ENCODE measurements at regions not wholly inside any gene's neighbourhood (a gene's known extent, or its start where the extent isn't known, plus 50 kb on each side); places are given as distances from the start of the nearest gene placed in this dataset.

DNA sequence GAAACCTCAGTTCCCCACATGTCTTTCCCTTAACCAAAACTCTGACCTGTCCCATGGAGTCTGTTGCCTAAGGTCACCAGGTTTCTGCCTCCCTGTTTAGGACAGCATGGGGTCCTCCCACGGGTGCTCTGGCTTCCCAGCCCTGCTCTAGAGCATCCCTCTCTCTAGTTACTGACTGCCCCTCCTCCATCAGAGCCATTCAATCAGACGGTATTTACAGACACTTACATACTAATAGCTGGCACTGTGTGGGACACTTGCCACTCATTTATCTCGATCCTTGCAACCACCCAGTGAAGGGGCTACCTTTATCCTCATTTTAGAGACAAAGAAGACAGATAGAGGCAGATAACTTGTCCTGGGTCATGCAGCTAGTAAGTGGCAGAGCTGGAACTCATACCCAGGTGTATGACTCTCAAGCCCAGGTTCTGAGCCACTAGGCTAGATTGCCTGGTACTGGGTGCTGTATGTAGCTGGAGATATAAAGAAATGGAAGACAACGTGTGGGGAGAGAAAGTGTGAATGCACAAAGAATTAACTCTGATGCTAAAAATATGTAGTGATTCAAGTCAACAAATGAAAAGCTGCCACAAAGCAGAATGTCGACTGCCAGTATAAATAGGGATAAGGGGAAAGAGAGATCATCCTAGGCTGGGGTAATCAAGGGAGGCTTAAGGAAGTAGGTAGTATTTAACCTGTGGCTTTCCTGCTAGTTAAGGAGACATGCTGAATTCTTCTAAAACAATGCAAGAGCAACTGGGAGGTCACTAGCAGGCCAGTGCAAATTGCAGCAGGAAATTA lies 52.5 kb upstream of the PDE8B start:
- DNase-seq: no peak
- intact Hi-C loops (cut with micrococcal nuclease): no loop called here
- Mint-ChIP-seq H3K4me1 (peaks cover 14 to 23% (median 21%) of the 10 kb centered on the region in 4 donors), H3K36me3 (no peaks in the 10 kb centered on the region), H3K27ac (peak overlapping the region in 4 of 7 donors; percentile 57 to 88 (median 66)), H3K27me3 (peaks cover 2 to 16% of the 10 kb centered on the region in 2 donors), H3K9me3 (no peaks in the 10 kb centered on the region), H3K4me3 (no peak overlapping the region)
- peaks cover 28% of the 10 kb centered on the region for H3K4me1 ChIP-seq (ENCODE audit: insufficient read depth, low read length)
- POLR2A ChIA-PET (ENCODE audit: partially characterized antibody): no interaction called here
- no peaks in the 10 kb centered on the region for H3K9me3 ChIP-seq (ENCODE audit: control insufficient read depth in 1 of 2, low read length in 2 of 2)
- CTCF ChIA-PET (ENCODE audit: partially characterized antibody): interaction anchor here (1.1 to 4.7 kb wide), 2 partner anchors 13 to 335 kb away, joined by 4 to 31 read pairs; partner anchors contain the start of gene WDR41
- H3K27ac ChIP-seq (ENCODE audit: low read depth, low read length): no peak overlapping the region
- H3K36me3 ChIP-seq (ENCODE audit: insufficient read depth, low read length): no peaks in the 10 kb centered on the region
- H3K4me3 ChIP-seq (ENCODE audit: low read length in 2 of 2): no peak overlapping the region
- H3K27me3 ChIP-seq (ENCODE audit: insufficient read depth, low read length): no peaks in the 10 kb centered on the region

DNA sequence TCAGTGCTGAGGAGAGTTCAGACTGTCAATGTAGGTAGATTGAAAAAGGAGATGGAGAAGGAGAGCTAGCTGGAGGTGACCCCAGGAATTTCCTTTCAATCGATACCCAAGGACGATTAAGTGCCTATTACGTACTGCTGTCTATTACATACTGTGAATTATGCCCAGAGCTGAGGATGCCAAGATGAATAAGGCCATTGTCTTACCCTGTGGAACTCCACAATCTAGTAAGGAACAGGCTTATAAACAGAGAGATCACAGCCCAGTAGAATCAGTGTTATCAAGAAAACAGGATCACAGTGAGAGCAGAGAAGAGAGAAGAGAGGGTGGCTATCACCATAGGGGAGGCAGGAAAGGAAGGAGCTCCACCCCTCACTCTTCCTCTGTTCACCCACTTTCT lies 54.1 kb upstream of the PDE8B start:
- ChIA-PET POLR2A (ENCODE audit: partially characterized antibody) (no interaction called here), CTCF (ENCODE audit: partially characterized antibody) (interaction anchor here (1.1 to 4.7 kb wide), 3 partner anchors 11 to 336 kb away, joined by 4 to 31 read pairs (median 5); partner anchors contain the start of gene WDR41)
- intact Hi-C loops (cut with micrococcal nuclease): no loop called here
- peak overlapping the region in 6 of 7 donors; percentile 27 to 99 (median 92) for H3K27ac Mint-ChIP-seq
- Histone ChIP-seq H3K4me3 (ENCODE audit: low read length in 2 of 2) (no peak overlapping the region), H3K9me3 (ENCODE audit: control insufficient read depth in 1 of 2, low read length in 2 of 2) (no peaks in the 10 kb centered on the region), H3K4me1 (ENCODE audit: insufficient read depth, low read length) (peaks cover 28% of the 10 kb centered on the region), H3K36me3 (ENCODE audit: insufficient read depth, low read length) (no peaks in the 10 kb centered on the region), H3K27me3 (ENCODE audit: insufficient read depth, low read length) (no peaks in the 10 kb centered on the region), H3K27ac (ENCODE audit: low read depth, low read length) (no peak overlapping the region)
- DNase-seq: no peak
- H3K36me3 Mint-ChIP-seq: no peaks in the 10 kb centered on the region
- no peaks in the 10 kb centered on the region for H3K9me3 Mint-ChIP-seq
- peaks cover 14 to 23% (median 21%) of the 10 kb centered on the region in 4 donors for H3K4me1 Mint-ChIP-seq
- H3K4me3 Mint-ChIP-seq: peak overlapping the region in 1 of 8 donors; percentile 46
- H3K27me3 Mint-ChIP-seq: peaks cover 2 to 14% of the 10 kb centered on the region in 2 donors

DNA sequence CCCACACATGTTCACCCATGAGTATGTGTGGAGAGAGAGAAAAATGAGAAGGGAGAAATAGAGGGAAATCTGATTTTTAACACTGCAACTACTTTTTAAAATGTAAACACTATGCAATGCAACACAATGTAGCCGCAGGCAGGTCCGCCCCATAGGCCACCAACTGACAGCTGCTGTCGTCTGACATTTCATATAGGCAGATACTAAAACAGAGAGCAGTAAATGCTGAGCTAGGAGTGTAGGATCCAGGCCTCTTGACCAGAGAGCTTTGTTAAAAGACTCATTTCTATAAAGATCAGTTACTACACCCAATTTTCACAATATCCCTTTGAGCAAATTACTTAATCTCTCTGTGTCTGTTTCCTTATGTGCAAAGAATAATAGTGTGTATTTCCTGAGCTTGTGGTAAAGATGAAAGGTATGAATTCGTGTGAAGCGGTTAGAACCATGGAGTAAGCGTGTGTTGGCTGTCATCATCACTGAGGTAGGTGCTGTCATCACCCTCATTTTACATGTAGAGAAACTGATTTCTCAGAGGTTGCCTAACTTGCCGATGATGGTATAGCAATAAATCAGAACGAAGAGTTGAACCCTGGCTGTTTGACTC lies 55.2 kb upstream of the PDE8B start:
- intact Hi-C loops (cut with micrococcal nuclease): no loop called here
- Mint-ChIP-seq H3K27me3 (peaks cover 2 to 11% of the 10 kb centered on the region in 2 donors), H3K36me3 (no peaks in the 10 kb centered on the region), H3K27ac (peak overlapping the region; percentile 58 to 99 (median 96)), H3K4me3 (peak overlapping the region in 3 of 8 donors; percentile 2 to 73 (median 68)), H3K4me1 (peaks cover 14 to 23% (median 21%) of the 10 kb centered on the region in 4 donors), H3K9me3 (no peaks in the 10 kb centered on the region)
- POLR2A ChIA-PET (ENCODE audit: partially characterized antibody): no interaction called here
- peak; percentile 73 to 84 (median 77) for DNase-seq
- no peak overlapping the region for H3K4me3 ChIP-seq (ENCODE audit: low read length in 2 of 2)
- no peaks in the 10 kb centered on the region for H3K27me3 ChIP-seq (ENCODE audit: insufficient read depth, low read length)
- no peaks in the 10 kb centered on the region for H3K36me3 ChIP-seq (ENCODE audit: insufficient read depth, low read length)
- no peak overlapping the region for H3K27ac ChIP-seq (ENCODE audit: low read depth, low read length)
- CTCF ChIA-PET (ENCODE audit: partially characterized antibody): interaction anchor here (1.3 to 4.7 kb wide), 2 partner anchors 10 to 336 kb away, joined by 5 to 31 read pairs; no protein-coding TSS in a partner anchor
- peaks cover 28% of the 10 kb centered on the region for H3K4me1 ChIP-seq (ENCODE audit: insufficient read depth, low read length)
- no peaks in the 10 kb centered on the region for H3K9me3 ChIP-seq (ENCODE audit: control insufficient read depth in 1 of 2, low read length in 2 of 2)

DNA sequence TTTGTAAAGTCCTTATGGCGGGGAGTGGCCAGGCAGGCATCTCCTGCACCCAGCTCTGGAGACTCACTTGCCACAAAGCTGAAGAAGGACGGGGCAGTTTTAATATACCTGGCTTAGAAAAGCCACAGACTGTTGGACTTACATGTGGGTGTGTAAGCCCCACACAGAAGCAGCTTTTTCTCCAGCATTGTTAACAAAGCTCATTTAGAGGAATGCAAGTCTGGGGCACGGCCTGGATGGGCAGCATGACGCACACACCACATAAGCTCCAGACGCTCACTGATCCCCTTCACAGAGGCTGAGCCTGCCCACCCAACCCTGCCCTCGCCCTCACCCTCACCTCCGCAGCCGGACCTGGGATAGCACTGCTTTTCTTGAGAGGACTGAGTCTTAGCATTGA lies 58.0 kb upstream of the PDE8B start:
- Histone ChIP-seq H3K36me3 (ENCODE audit: insufficient read depth, low read length) (no peaks in the 10 kb centered on the region), H3K4me1 (ENCODE audit: insufficient read depth, low read length) (peaks cover 28% of the 10 kb centered on the region), H3K4me3 (ENCODE audit: low read length in 2 of 2) (no peak overlapping the region), H3K27ac (ENCODE audit: low read depth, low read length) (no peak overlapping the region), H3K9me3 (ENCODE audit: control insufficient read depth in 1 of 2, low read length in 2 of 2) (no peaks in the 10 kb centered on the region), H3K27me3 (ENCODE audit: insufficient read depth, low read length) (no peaks in the 10 kb centered on the region)
- POLR2A ChIA-PET (ENCODE audit: partially characterized antibody): no interaction called here
- intact Hi-C loops (cut with micrococcal nuclease): no loop called here
- no peaks in the 10 kb centered on the region for H3K36me3 Mint-ChIP-seq
- H3K27ac Mint-ChIP-seq: no peak overlapping the region
- CTCF ChIA-PET (ENCODE audit: partially characterized antibody): interaction anchor here (2.0 kb wide), 1 partner anchor 8 kb away, joined by 6 read pairs; no protein-coding TSS in a partner anchor
- no peak for DNase-seq
- H3K9me3 Mint-ChIP-seq: no peaks in the 10 kb centered on the region
- H3K27me3 Mint-ChIP-seq: peaks cover 2 to 9% of the 10 kb centered on the region in 2 donors
- no peak overlapping the region for H3K4me3 Mint-ChIP-seq
- peaks cover 14 to 23% (median 21%) of the 10 kb centered on the region in 4 donors for H3K4me1 Mint-ChIP-seq

DNA sequence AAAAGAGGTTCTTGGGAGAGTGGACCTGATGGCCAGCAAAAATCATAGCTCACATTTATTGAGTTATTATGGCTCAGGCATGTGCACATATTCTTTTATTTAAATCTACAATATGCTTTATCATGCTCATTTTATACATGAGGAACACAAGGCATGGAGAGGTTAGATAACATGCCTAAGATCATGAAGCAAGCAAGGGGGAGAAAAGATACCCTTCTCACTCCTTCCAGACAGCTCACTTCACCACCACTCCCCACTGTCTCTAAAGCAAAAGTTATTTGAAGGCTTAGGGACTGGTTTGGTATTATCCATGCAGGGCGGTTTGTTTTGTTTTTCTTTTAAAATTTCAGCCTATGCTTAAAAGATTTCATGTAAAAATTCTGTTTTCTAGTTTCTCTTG lies 59.0 kb upstream of the PDE8B start:
- POLR2A ChIA-PET (ENCODE audit: partially characterized antibody): no interaction called here
- H3K36me3 Mint-ChIP-seq: no peaks in the 10 kb centered on the region

DNA sequence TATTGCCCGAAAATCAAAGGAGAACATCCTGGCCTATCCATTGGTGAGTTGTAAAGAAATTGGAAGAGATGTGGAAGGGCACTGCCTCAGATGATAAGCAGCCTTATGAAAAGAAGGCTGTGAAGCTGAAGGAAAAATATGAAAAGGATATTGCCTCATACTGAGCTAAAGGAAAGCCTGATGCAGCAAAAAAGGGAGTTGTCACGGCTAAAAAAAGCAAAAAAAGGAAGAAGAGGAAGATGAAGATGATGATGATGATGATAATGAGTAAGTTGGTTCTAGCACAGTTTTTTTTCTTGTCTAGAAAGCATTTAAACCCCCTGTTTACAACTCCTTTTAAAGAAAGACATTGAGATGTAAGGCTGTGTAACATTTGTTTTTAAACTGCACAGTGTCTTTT lies 59.8 kb upstream of the ZBED3 start:
- no peaks in the 10 kb centered on the region for H3K9me3 Mint-ChIP-seq
- no peaks in the 10 kb centered on the region for H3K36me3 Mint-ChIP-seq
- POLR2A ChIA-PET (ENCODE audit: partially characterized antibody): no interaction called here
- peaks cover 0 to 2% of the 10 kb centered on the region in 2 donors for H3K27me3 Mint-ChIP-seq
- Histone ChIP-seq H3K4me1 (ENCODE audit: insufficient read depth, low read length) (no peaks in the 10 kb centered on the region), H3K4me3 (ENCODE audit: low read length in 2 of 2) (no peak overlapping the region), H3K27me3 (ENCODE audit: insufficient read depth, low read length) (no peaks in the 10 kb centered on the region), H3K36me3 (ENCODE audit: insufficient read depth, low read length) (no peaks in the 10 kb centered on the region), H3K9me3 (ENCODE audit: control insufficient read depth in 1 of 2, low read length in 2 of 2) (no peaks in the 10 kb centered on the region), H3K27ac (ENCODE audit: low read depth, low read length) (no peak overlapping the region)
- no peak for DNase-seq
- H3K4me3 Mint-ChIP-seq: no peak overlapping the region
- CTCF ChIA-PET (ENCODE audit: partially characterized antibody): interaction anchor here (4.5 kb wide), 1 partner anchor 346 kb away, joined by 46 read pairs; the partner anchor contains the start of gene WDR41
- H3K4me1 Mint-ChIP-seq: peaks cover 0 to 4% (median 3%) of the 10 kb centered on the region in 4 donors
- H3K27ac Mint-ChIP-seq: peak overlapping the region in 2 of 7 donors; percentile 44 to 72
- intact Hi-C loops (cut with micrococcal nuclease): no loop called here

More for the DNA sequence above, 59.0 kb upstream of the PDE8B start:
- H3K4me3 Mint-ChIP-seq: no peak overlapping the region
- no peaks in the 10 kb centered on the region for H3K9me3 ChIP-seq (ENCODE audit: control insufficient read depth in 1 of 2, low read length in 2 of 2)
- intact Hi-C loops (cut with micrococcal nuclease): no loop called here
- H3K27me3 Mint-ChIP-seq: peaks cover 1 to 8% of the 10 kb centered on the region in 2 donors
- no peak overlapping the region for H3K27ac ChIP-seq (ENCODE audit: low read depth, low read length)
- CTCF ChIA-PET (ENCODE audit: partially characterized antibody): interaction anchor here (1.6 kb wide), 1 partner anchor 341 kb away, joined by 4 read pairs; no protein-coding TSS in a partner anchor
- no peak overlapping the region for H3K4me3 ChIP-seq (ENCODE audit: low read length in 2 of 2)
- peaks cover 21% of the 10 kb centered on the region for H3K4me1 ChIP-seq (ENCODE audit: insufficient read depth, low read length)
- H3K36me3 ChIP-seq (ENCODE audit: insufficient read depth, low read length): no peaks in the 10 kb centered on the region
- peaks cover 13 to 20% (median 18%) of the 10 kb centered on the region in 4 donors for H3K4me1 Mint-ChIP-seq
- no peaks in the 10 kb centered on the region for H3K9me3 Mint-ChIP-seq
- H3K27ac Mint-ChIP-seq: peak overlapping the region in 1 of 7 donors; percentile 24
- no peak for DNase-seq
- no peaks in the 10 kb centered on the region for H3K27me3 ChIP-seq (ENCODE audit: insufficient read depth, low read length)

DNA sequence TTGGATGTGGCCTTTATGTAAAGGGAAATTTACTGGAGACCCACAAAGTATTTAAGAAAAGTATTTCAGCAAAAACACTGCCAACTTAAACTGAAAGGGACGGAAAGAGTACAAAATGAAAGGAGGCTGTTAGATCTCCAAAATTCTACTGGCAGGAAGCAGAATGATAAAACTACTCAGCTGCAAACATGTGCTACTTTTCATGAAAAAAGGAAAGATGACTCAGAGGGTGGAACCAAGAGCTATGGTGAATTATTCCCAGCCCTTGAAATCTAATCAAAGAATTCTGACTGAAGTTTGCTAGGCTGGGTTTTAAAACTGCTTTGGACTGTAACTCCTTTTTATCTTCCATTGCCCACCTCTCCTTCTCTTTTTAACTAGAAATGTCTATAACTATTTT lies 58.6 kb upstream of the ZBED3 start:
- intact Hi-C loops (cut with micrococcal nuclease): loop anchor here (2.0 kb wide), 1 partner anchor 93 kb away; no protein-coding TSS in a partner anchor
- peaks cover 0 to 4% (median 3%) of the 10 kb centered on the region in 4 donors for H3K4me1 Mint-ChIP-seq
- POLR2A ChIA-PET (ENCODE audit: partially characterized antibody): interaction anchor here (1.6 kb wide), 1 partner anchor 346 kb away, joined by 8 read pairs; the partner anchor contains the start of gene WDR41

More for the DNA sequence above, 58.6 kb upstream of the ZBED3 start:
- CTCF ChIA-PET (ENCODE audit: partially characterized antibody): interaction anchor here (0.7 to 4.5 kb wide), 7 partner anchors 8 to 347 kb away, joined by 3 to 46 read pairs (median 11); partner anchors contain the start of gene WDR41
- Histone ChIP-seq H3K27me3 (ENCODE audit: insufficient read depth, low read length) (no peaks in the 10 kb centered on the region), H3K4me1 (ENCODE audit: insufficient read depth, low read length) (no peaks in the 10 kb centered on the region), H3K36me3 (ENCODE audit: insufficient read depth, low read length) (no peaks in the 10 kb centered on the region), H3K9me3 (ENCODE audit: control insufficient read depth in 1 of 2, low read length in 2 of 2) (no peaks in the 10 kb centered on the region), H3K4me3 (ENCODE audit: low read length in 2 of 2) (no peak overlapping the region), H3K27ac (ENCODE audit: low read depth, low read length) (no peak overlapping the region)
- DNase-seq: no peak
- Mint-ChIP-seq H3K27ac (peak overlapping the region in 3 of 7 donors; percentile 3 to 66 (median 24)), H3K9me3 (no peaks in the 10 kb centered on the region), H3K4me3 (no peak overlapping the region), H3K36me3 (no peaks in the 10 kb centered on the region), H3K27me3 (peaks cover 0 to 2% of the 10 kb centered on the region in 2 donors)
